ENCODE measurements at regions not wholly inside any gene's neighbourhood (a gene's known extent, or its start where the extent isn't known, plus 50 kb on each side); places are given as distances from the start of the nearest gene placed in this dataset.
"Not testable (repeated sequence)": the region's sequence is repeated elsewhere in the genome, so short reads cannot be mapped to it uniquely, and the experiment has no call there.

- Mint-ChIP-seq H3K27ac (ENCODE audit: unreplicated experiment) (no peak overlapping the region), H3K4me1 (ENCODE audit: low read depth, unreplicated experiment) (no peaks in the 10 kb centered on the region), H3K4me3 (ENCODE audit: unreplicated experiment) (no peak overlapping the region), H3K36me3 (ENCODE audit: unreplicated experiment) (no peaks in the 10 kb centered on the region), H3K9me3 (ENCODE audit: unreplicated experiment) (peaks cover 2% of the 10 kb centered on the region), H3K27me3 (ENCODE audit: unreplicated experiment) (no peaks in the 10 kb centered on the region)
- no peak for DNase-seq
- TF ChIP-seq, protein P1, sequence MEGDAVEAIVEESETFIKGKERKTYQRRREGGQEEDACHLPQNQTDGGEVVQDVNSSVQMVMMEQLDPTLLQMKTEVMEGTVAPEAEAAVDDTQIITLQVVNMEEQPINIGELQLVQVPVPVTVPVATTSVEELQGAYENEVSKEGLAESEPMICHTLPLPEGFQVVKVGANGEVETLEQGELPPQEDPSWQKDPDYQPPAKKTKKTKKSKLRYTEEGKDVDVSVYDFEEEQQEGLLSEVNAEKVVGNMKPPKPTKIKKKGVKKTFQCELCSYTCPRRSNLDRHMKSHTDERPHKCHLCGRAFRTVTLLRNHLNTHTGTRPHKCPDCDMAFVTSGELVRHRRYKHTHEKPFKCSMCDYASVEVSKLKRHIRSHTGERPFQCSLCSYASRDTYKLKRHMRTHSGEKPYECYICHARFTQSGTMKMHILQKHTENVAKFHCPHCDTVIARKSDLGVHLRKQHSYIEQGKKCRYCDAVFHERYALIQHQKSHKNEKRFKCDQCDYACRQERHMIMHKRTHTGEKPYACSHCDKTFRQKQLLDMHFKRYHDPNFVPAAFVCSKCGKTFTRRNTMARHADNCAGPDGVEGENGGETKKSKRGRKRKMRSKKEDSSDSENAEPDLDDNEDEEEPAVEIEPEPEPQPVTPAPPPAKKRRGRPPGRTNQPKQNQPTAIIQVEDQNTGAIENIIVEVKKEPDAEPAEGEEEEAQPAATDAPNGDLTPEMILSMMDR (IDR thresholded peaks at IDR 0.05; ENCODE audit: partially characterized antibody, unreplicated experiment), result no peak
Measured at GRCh38 chr10:94150541-94151184, 156.9 kb downstream of the PLCE1 start.

- H3K4me3 Mint-ChIP-seq (ENCODE audit: unreplicated experiment), result no peak overlapping the region
- no peaks in the 10 kb centered on the region for H3K4me1 Mint-ChIP-seq (ENCODE audit: low read depth, unreplicated experiment)
- H3K36me3 Mint-ChIP-seq (ENCODE audit: unreplicated experiment), result no peaks in the 10 kb centered on the region
- H3K27ac Mint-ChIP-seq (ENCODE audit: unreplicated experiment), result no peak overlapping the region
- no peak for DNase-seq
- TF ChIP-seq, protein P1 (IDR thresholded peaks at IDR 0.05; ENCODE audit: partially characterized antibody, unreplicated experiment), result no peak
- H3K27me3 Mint-ChIP-seq (ENCODE audit: unreplicated experiment), result no peaks in the 10 kb centered on the region
- no peaks in the 10 kb centered on the region for H3K9me3 Mint-ChIP-seq (ENCODE audit: unreplicated experiment)
Measured at GRCh38 chr10:94155722-94156271, 162.1 kb downstream of the PLCE1 start.

DNA sequence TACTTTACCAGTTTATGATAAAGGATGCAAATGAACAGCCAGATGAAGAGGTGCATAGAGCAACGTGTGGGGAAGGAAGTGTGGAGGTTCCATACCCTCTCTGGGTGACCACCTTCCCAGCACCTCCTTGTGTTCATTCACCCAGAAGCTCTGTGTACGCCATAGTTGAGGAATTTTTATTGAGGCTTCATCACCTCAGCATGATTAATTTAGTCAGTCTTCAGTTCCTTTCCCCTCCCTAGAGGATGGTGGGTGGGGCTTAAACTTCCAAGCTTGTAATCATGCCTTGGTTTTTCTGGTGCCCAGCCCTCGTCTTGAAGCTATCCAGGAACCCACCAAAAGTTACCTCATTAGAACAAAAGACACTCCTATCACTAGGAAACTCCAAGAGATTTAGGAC, 162.7 kb downstream of the PLCE1 start:
- Mint-ChIP-seq H3K4me3 (ENCODE audit: unreplicated experiment) (no peak overlapping the region), H3K9me3 (ENCODE audit: unreplicated experiment) (no peaks in the 10 kb centered on the region), H3K36me3 (ENCODE audit: unreplicated experiment) (no peaks in the 10 kb centered on the region), H3K27me3 (ENCODE audit: unreplicated experiment) (no peaks in the 10 kb centered on the region), H3K27ac (ENCODE audit: unreplicated experiment) (no peak overlapping the region), H3K4me1 (ENCODE audit: low read depth, unreplicated experiment) (no peaks in the 10 kb centered on the region)
- no peak for DNase-seq
- TF ChIP-seq, protein P1 (IDR thresholded peaks at IDR 0.05; ENCODE audit: partially characterized antibody, unreplicated experiment), result no peak

GRCh38 chr10:94165158-94165611, 171.5 kb downstream of the PLCE1 start:
- H3K36me3 Mint-ChIP-seq (ENCODE audit: unreplicated experiment); H3K27me3 Mint-ChIP-seq (ENCODE audit: unreplicated experiment); DNase-seq; H3K9me3 Mint-ChIP-seq (ENCODE audit: unreplicated experiment); H3K4me3 Mint-ChIP-seq (ENCODE audit: unreplicated experiment); H3K27ac Mint-ChIP-seq (ENCODE audit: unreplicated experiment); H3K4me1 Mint-ChIP-seq (ENCODE audit: low read depth, unreplicated experiment): not testable (repeated sequence)

DNA sequence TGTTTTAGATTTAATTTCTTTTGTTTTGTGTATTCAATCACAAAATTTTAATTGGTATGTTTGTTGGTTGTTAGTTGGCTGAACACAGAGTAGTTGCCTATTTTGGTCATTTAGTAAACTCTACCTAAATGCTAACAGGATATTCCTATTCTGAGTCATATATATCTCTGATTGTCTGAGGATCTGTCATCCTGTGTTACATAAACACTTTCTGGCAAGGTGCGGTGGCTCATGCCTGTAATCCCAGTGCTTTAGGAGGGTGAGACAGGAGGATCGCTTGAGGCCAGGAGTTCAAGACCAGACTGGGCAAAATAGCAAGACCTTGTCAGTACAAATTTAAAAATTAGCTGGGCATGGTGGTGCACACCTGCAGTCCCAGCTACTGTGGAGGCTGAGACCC, 178.6 kb downstream of the PLCE1 start:
- Mint-ChIP-seq H3K27me3 (ENCODE audit: unreplicated experiment) (peaks cover 3% of the 10 kb centered on the region), H3K4me1 (ENCODE audit: low read depth, unreplicated experiment) (no peaks in the 10 kb centered on the region), H3K9me3 (ENCODE audit: unreplicated experiment) (no peaks in the 10 kb centered on the region), H3K27ac (ENCODE audit: unreplicated experiment) (no peak overlapping the region), H3K36me3 (ENCODE audit: unreplicated experiment) (no peaks in the 10 kb centered on the region), H3K4me3 (ENCODE audit: unreplicated experiment) (no peak overlapping the region)
- TF ChIP-seq, protein P1 (IDR thresholded peaks at IDR 0.05; ENCODE audit: partially characterized antibody, unreplicated experiment), result no peak
- DNase-seq, result no peak

Data from glutamatergic neuron (in vitro differentiated cells).